ENCODE measurements at regions not wholly inside any gene's neighbourhood (a gene's known extent, or its start where the extent isn't known, plus 50 kb on each side); places are given as distances from the start of the nearest gene placed in this dataset.

GRCh38 chr15:100730129-100730528, 127.7 kb downstream of the ASB7 start:
- Histone ChIP-seq H2BK5ac (ENCODE audit: low read depth, low read length) (no peak overlapping the region), H3K23me2 (ENCODE audit: low read depth, low read length) (no peaks in the 10 kb centered on the region), H4K5ac (ENCODE audit: insufficient read length, low read depth, low read length) (no peak overlapping the region), H4K20me1 (replicated peaks in 1 of 2; ENCODE audit: control insufficient read depth in 1 of 2, insufficient read depth in 2 of 2, low read length in 2 of 2) (no peaks in the 10 kb centered on the region), H2AFZ (ENCODE audit: low read length) (no peak overlapping the region), H3K18ac (ENCODE audit: extremely low read depth, low read length) (no peak overlapping the region), H3K56ac (replicated peaks; ENCODE audit: insufficient read length, low read depth, low read length) (no peak overlapping the region), H3K14ac (ENCODE audit: insufficient read length) (no peak overlapping the region), H2BK120ac (replicated peaks; ENCODE audit: low read depth, low read length) (no peak overlapping the region), H2BK12ac (ENCODE audit: low read depth, low read length) (no peak overlapping the region), H3K9ac (replicated peaks in 1 of 4; ENCODE audit: extremely low read depth in 1 of 4, low read depth in 3 of 4, low read length in 3 of 4) (no peak overlapping the region), H2BK15ac (ENCODE audit: low read length) (no peak overlapping the region), H4K91ac (replicated peaks; ENCODE audit: insufficient read length, low read length) (no peak overlapping the region), H4K8ac (ENCODE audit: extremely low read depth, insufficient read depth, low read length) (no peak overlapping the region; the same call in 1 of the 2 replicates), H3K23ac (ENCODE audit: insufficient read length) (no peak overlapping the region), H3K4me3 (ENCODE audit: extremely low read depth in 1 of 4, insufficient read depth in 2 of 4, low read depth in 3 of 4, low read length in 4 of 4) (no peak overlapping the region), H3K4ac (replicated peaks; ENCODE audit: insufficient read length, low read depth, low read length) (no peak overlapping the region), H3K9me3 (ENCODE audit: insufficient read depth in 2 of 2, low read depth in 1 of 2, low read length in 1 of 2) (no peaks in the 10 kb centered on the region), H3K79me1 (ENCODE audit: low read depth, low read length) (no peaks in the 10 kb centered on the region), H3K27me3 (replicated peaks in 1 of 4; ENCODE audit: control insufficient read depth in 3 of 4, extremely low read depth in 1 of 4, insufficient read depth in 3 of 4, low read length in 3 of 4) (no peaks in the 10 kb centered on the region), H2BK20ac (ENCODE audit: low read length) (no peak overlapping the region), H3K27ac (ENCODE audit: low read depth, low read length) (no peak overlapping the region), H3K36me3 (ENCODE audit: control insufficient read depth in 2 of 4, insufficient read depth in 4 of 4, low read length in 3 of 4) (no peaks in the 10 kb centered on the region), H2AK5ac (ENCODE audit: low read depth, low read length) (no peak overlapping the region), H3K79me2 (ENCODE audit: control insufficient read depth in 1 of 2, insufficient read depth in 2 of 2, low read length in 2 of 2) (no peaks in the 10 kb centered on the region), H3K4me1 (replicated peaks in 1 of 4; ENCODE audit: control insufficient read depth in 3 of 4, insufficient read depth in 4 of 4, low read length in 3 of 4) (peaks cover 0 to 3% (median 0%) of the 10 kb centered on the region in 4 experiments; a peak in 2 of 7 replicates), H3K4me2 (ENCODE audit: insufficient read depth in 1 of 2, low read depth in 2 of 2, low read length in 2 of 2) (no peak overlapping the region)
- CTCF ChIA-PET (ENCODE audit: partially characterized antibody) = interaction anchor here (0.9 to 1.9 kb wide), 4 partner anchors 11 to 139 kb away, joined by 3 to 5 read pairs (median 4); no protein-coding TSS in a partner anchor
- POLR2A ChIA-PET (ENCODE audit: partially characterized antibody) = no interaction called here
- 97% methylated on average over 3 of the region's 7 CpGs; no CpG with 5 or more reads in 1 of the 2 experiments for WGBS, 2 experiments (ENCODE audit: extremely low coverage in 1 of 2, insufficient coverage in 1 of 2, insufficient read length in 1 of 2, insufficient replicate concordance in 2 of 2, low coverage in 1 of 2, low lambda C conversion rate in 2 of 2, missing lambda C conversion rate in 1 of 2)
- FAIRE-seq (no peak), DNase-seq (ENCODE audit: low read depth in 1 of 2, low spot score in 2 of 2) (peak in 1 of 2 experiments; percentile 31)
- no peak for TF ChIP-seq YY1 (IDR thresholded peaks at IDR 0.05; ENCODE audit: low read depth, low read length)
- no peak for TF ChIP-seq TCF12 (IDR thresholded peaks at IDR 0.05; ENCODE audit: low read depth, low read length)
- TF ChIP-seq ATF3 (IDR thresholded peaks at IDR 0.05; ENCODE audit: insufficient read depth, low read depth, low read length) = no peak
- TF ChIP-seq MAFK (IDR thresholded peaks at IDR 0.05; ENCODE audit: low read depth, low read length) = no peak
- no peak for TF ChIP-seq PHF8 (conservative IDR thresholded peaks at IDR 0.05; ENCODE audit: low read depth, low read length)
- TF ChIP-seq KDM4A (IDR thresholded peaks at IDR 0.05; ENCODE audit: low read depth, low read length, severe bottlenecking) = no peak
- TF ChIP-seq HDAC6 (IDR thresholded peaks at IDR 0.05; ENCODE audit: low read depth, low read length) = no peak

Measured in H1 (cell line).